ENCODE measurements at regions not wholly inside any gene's neighbourhood (a gene's known extent, or its start where the extent isn't known, plus 50 kb on each side); places are given as distances from the start of the nearest gene placed in this dataset.

DNA sequence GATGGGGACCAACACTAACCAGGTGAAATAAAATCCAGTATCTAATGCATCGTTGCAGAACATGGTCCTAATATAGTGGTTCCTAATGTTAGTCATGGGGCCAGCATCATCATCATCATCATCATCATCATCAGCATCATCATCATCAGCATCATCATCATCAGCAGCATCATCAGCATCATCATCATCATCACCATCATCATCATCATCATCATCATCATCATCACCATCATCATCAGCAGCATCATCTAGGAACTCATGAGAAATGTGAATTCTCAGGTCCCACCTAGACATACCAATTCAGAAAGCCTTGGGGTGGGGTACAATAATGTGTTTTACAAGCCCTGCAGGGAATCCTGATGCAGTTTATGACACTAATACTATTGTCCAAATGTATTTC, 179.4 kb upstream of the LRRN1 start:
- CTCF ChIA-PET (ENCODE audit: partially characterized antibody): no interaction called here
- Histone ChIP-seq H3K79me1 (ENCODE audit: low read depth, low read length) (no peaks in the 10 kb centered on the region), H2BK12ac (ENCODE audit: low read depth, low read length) (no peak overlapping the region), H3K23me2 (ENCODE audit: low read depth, low read length) (no peaks in the 10 kb centered on the region), H3K36me3 (ENCODE audit: control insufficient read depth in 2 of 4, insufficient read depth in 4 of 4, low read length in 3 of 4) (no peaks in the 10 kb centered on the region), H2AK5ac (ENCODE audit: low read depth, low read length) (no peak overlapping the region), H4K20me1 (replicated peaks in 1 of 2; ENCODE audit: control insufficient read depth in 1 of 2, insufficient read depth in 2 of 2, low read length in 2 of 2) (no peaks in the 10 kb centered on the region), H3K4me3 (ENCODE audit: extremely low read depth in 1 of 4, insufficient read depth in 2 of 4, low read depth in 3 of 4, low read length in 4 of 4) (no peak overlapping the region), H2BK5ac (ENCODE audit: low read depth, low read length) (no peak overlapping the region), H3K4ac (replicated peaks; ENCODE audit: insufficient read length, low read depth, low read length) (no peak overlapping the region), H2AFZ (ENCODE audit: low read length) (no peak overlapping the region), H2BK20ac (ENCODE audit: low read length) (no peak overlapping the region), H3K14ac (ENCODE audit: insufficient read length) (no peak overlapping the region), H3K27me3 (replicated peaks in 1 of 4; ENCODE audit: control insufficient read depth in 3 of 4, extremely low read depth in 1 of 4, insufficient read depth in 3 of 4, low read length in 3 of 4) (no peaks in the 10 kb centered on the region), H3K9ac (replicated peaks in 1 of 4; ENCODE audit: extremely low read depth in 1 of 4, low read depth in 3 of 4, low read length in 3 of 4) (no peak overlapping the region), H3K79me2 (ENCODE audit: control insufficient read depth in 1 of 2, insufficient read depth in 2 of 2, low read length in 2 of 2) (no peaks in the 10 kb centered on the region), H2BK120ac (replicated peaks; ENCODE audit: low read depth, low read length) (no peak overlapping the region), H2BK15ac (ENCODE audit: low read length) (no peak overlapping the region), H3K4me2 (ENCODE audit: insufficient read depth in 1 of 2, low read depth in 2 of 2, low read length in 2 of 2) (no peak overlapping the region), H3K56ac (replicated peaks; ENCODE audit: insufficient read length, low read depth, low read length) (no peak overlapping the region), H4K5ac (ENCODE audit: insufficient read length, low read depth, low read length) (no peak overlapping the region), H4K8ac (ENCODE audit: extremely low read depth, insufficient read depth, low read length) (no peak overlapping the region), H3K9me3 (ENCODE audit: insufficient read depth in 2 of 2, low read depth in 1 of 2, low read length in 1 of 2) (no peaks in the 10 kb centered on the region), H3K4me1 (replicated peaks in 1 of 4; ENCODE audit: control insufficient read depth in 3 of 4, insufficient read depth in 4 of 4, low read length in 3 of 4) (peaks cover 0 to 2% (median 0%) of the 10 kb centered on the region in 4 experiments; a peak in 1 of 7 replicates), H4K91ac (replicated peaks; ENCODE audit: insufficient read length, low read length) (no peak overlapping the region), H3K23ac (ENCODE audit: insufficient read length) (no peak overlapping the region), H3K18ac (ENCODE audit: extremely low read depth, low read length) (no peak overlapping the region), H3K27ac (ENCODE audit: low read depth, low read length) (no peak overlapping the region)
- no peak for TF ChIP-seq BACH1 (IDR thresholded peaks at IDR 0.05; ENCODE audit: low read length)
- no peak for TF ChIP-seq CBX8 (IDR thresholded peaks at IDR 0.05; ENCODE audit: borderline replicate concordance, low read depth, low read length)
- POLR2A ChIA-PET (ENCODE audit: partially characterized antibody): no interaction called here
- FAIRE-seq (no peak), DNase-seq (ENCODE audit: low read depth in 1 of 2, low spot score in 2 of 2) (no peak)
- 87% methylated on average over 1 of the region's 1 CpG; no CpG with 5 or more reads in 1 of the 2 experiments for WGBS, 2 experiments (ENCODE audit: extremely low coverage in 1 of 2, insufficient coverage in 1 of 2, insufficient read length in 1 of 2, insufficient replicate concordance in 2 of 2, low coverage in 1 of 2, low lambda C conversion rate in 2 of 2, missing lambda C conversion rate in 1 of 2)

Measured in H1 (cell line).